Limb (tissue), 2 donors: ENCODE measurements at regions not wholly inside any gene's neighbourhood (a gene's known extent, or its start where the extent isn't known, plus 50 kb on each side); places are given as distances from the start of the nearest gene placed in this dataset.
A peak's percentile ranks its signal among the peaks of the same experiment; 100 is the strongest.

Source experiments
- DNase-seq, 2 donors: peaks; one replicate each; pipeline ENCODE4 v3.0.0-alpha.2; 2016; ENCODE audit errors: extremely low spot score in 2 of 2

DNA sequence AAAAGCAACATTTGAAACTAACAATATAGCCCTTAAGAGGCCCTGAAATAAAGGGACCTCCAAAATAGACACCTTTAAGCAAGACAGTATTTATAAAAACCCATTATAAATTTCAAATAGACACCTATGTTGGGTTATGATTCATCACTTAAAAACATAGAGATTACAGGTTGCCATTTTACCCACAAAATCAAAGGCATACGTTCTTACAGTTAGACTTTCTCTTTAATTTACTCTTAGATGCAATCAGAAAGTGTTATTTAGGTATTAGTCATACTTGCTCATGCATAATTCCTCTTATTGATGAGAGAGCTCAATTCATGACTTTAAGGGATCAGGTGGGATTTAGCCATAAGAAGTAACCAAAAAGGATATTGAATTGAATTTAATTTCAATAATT lies 51.5 kb upstream of the TMEM200A start:
- DNase-seq, result no peak

DNA sequence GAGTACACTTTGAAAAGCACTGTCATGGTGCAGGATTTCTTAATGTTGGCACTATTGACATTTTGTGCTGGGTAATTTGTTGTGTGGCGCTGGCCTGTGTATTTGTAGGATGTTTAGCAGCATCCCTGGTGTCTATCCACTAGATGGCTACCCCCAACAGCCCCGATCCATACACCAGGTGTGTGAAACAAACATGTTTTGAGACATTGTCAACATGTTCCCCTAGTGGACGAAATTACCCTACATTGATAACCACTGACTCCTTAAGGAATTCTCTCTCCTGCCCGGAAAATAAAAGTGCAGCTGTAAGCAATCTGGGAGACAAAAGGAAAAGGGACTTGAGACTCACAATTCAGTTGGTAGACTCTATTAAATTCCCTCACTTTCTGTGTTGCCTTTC lies 52.6 kb upstream of the TMEM200A start:
- no peak for DNase-seq

DNA sequence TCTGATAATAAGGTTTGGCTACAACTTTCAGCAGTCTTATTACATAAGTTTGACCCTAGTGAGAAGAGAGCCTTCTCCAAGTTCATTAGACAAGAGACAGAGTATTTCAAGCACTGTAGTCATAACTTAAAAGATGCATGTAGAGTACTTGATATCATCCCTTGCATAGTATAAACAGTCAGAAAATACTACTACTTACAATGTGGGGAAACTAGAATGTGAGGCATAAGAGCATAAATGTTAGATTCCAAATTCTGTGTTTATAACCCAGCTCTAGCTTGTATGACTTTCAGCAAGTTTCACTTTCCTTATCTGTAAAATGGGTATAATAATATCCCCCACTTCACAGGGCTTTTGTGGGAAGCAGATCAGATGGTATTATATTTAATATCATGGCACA lies 56.8 kb upstream of the TMEM200A start:
- DNase-seq, result no peak

DNA sequence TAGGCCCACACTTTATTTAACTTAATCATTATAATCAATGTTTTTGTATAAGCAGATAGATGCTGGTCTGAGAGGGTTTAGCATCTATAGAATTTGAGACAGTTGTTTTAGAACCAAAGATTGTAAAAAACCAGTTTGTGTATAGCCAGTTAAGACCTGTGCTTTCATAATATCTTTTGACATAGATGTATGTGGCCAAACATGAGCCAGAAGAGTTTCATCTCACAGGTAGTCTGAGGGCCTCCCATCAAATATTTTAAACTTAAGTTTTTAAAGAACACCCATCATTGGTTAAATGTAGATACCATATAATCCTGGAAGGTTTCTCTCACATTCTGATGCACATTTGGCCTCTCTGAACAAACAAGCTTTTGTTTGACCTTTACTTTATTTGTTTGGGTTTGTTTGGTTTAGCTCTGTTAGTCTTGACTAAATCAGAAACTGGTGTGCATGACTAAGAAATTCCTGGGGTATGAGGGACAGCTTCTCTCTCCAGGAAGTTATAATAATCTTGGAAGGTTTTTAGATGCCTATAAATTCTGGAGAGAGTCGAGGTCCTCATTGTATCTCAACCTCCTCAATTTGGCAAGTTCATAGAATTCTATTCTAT lies 58.0 kb upstream of the TMEM200A start:
- no peak for DNase-seq

DNA sequence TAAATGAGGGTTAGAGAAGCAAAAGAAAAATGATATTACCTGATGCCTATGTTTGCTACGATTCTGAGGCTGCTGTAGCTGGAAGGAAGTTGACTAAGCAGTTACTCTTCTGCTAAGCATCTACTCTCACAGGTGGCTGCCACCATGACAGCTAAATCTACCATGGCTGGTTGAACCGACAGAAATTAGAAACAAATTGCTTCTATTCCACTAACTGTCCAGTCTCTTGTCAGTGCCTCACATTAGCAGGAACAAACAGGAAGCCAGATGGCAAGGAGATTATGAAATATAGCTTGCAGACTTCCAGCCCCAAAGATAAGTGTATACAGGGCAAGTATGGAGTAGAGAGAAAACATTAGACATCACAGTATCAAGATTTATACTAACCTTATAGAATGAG lies 59.4 kb upstream of the TMEM200A start:
- DNase-seq, result no peak

DNA sequence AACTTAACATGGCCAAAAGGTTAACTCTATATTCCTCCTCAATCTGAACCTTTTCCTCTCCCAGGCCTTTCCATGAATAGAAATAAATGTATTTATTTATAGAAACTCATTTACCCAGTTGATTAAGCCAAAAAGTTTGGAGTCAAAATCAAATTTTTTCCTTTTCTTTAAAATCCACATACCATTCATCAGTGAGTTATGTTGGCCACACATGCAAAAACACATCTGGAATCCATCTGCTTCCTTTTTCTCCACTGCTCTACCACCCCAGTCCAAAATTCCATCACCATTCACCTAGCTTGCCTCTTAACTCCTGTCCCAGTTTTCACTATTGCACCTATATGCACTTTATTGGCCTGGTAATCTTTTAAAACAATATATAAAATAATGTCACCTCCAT lies 62.4 kb upstream of the TMEM200A start:
- DNase-seq, result peak in 1 of 2 donors; percentile 40

DNA sequence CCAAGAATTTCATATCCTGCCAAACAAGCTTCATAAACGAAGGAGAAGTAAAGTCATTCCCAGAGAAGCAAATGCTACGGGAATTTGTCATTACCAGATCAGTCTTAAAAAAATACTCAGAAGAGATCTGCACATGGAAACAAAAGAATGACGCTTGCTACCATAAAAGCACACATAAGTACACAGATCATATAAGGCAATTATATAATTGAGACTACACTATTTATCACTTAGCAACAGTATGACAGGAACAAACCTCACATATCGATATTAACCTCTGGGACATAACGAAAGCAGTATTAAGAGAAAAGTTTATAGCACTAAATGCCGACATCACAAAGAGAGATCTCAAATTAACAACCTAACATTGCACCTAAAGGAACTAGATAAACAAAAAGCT lies 67.6 kb upstream of the TMEM200A start:
- no peak for DNase-seq

DNA sequence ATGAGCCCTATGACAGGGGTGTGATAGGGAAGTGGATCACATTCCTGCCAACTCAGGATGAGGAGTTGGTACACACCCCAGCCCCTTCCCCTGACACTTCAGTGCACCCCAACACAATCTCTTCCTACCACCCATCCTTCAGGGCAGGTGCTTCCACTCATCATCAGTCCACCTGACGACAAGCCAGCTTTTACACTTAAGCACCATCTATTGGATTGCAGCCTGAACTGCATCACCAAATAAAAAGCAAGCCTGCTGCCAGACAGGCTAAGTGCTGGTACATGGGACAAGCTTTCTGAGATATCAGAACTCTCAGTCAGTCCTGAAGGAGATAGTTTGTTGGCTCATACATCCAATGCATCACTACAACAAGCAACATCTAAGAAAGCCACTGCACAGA lies 69.0 kb upstream of the TMEM200A start:
- no peak for DNase-seq

DNA sequence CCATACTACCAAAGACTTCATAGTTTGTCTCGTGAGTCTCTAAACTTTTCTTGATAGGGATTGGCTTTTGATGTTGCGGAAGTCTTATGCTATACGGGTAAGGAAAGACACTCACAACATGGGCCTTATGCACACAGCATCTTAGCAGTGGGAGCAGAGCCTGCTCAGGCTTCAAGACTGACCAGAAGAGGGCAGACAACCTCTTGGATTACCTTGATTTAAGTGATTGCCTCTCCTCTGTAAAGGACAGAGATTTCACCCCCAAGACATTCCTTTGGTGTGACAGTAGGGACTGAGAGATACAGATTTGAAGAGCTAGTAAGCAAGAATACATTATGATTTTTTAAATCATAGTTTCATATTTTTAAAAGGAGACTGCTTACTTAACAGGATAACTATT lies 71.0 kb upstream of the SAMD3 start:
- DNase-seq, result no peak

DNA sequence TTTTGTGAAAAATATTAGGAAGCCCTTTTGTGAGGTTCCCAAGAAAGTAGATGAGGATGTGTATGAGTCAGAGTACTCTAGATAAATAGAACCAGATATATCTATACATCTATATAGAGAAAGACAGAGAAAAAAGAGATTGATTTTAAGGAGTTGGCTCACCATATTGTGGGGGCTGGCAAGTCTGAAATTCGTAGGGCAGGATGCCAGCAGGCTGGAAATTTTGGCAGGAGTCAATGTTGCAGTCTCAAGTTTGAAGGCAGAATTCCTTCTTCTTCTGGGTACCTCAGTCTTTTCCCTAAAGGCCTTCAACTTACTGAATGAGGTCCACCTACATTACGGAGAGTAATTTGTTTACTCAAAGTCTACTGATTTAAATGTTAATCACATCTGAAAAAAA lies 65.3 kb upstream of the SAMD3 start:
- DNase-seq, result no peak

DNA sequence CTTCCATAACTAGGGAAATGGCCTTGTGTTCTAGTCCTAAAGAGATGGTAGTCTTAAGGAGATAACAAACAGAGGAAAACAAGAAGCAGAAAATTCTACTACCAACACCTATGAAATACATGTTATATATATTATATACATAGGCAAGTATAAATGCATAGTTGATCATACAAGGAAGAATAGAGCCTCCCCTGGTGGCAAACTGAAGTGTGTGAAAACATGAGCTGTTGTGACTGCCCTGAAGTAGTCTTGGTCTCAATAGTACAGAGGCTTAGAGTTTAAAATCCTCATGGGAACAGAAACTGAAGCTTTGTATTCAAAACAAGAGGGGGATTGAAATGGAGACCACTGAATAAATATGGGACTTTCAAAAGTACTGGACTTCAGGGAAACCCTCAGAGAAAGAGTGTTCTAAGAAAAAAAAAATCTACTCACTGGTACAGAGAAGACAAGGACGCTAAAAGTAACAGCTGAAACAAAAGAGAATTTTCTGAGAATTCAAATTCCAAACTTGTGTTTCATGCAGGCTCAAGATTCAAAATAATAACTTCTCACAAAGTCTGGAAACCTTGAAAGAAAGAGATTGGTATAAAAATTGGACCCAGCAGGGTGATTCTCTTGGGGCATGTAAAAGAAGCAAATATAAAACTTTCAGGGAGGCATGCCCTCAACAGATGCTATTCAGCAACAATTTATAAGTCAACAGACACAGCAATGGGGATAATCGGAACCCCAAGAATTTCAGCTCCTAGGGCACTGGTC lies 59.7 kb upstream of the SAMD3 start:
- no peak for DNase-seq

DNA sequence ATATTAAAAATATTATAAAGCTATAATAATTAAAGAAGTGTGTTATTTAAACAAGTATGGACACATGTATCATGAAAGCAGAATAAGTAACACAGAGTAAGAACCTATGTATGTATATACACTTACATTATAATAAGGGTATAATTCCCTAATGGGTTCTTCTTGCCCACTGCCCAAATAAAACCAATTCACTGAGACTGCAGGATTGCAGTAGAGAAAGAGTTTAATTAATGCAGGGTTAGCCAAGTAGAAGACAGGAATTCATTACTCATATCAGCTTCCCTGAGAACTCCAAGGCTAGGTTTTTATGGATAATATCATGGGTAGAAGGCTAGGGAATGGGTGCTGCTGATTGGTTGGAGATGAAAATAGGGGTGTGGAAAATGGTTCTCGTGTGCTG lies 53.8 kb upstream of the SAMD3 start:
- no peak for DNase-seq

DNA sequence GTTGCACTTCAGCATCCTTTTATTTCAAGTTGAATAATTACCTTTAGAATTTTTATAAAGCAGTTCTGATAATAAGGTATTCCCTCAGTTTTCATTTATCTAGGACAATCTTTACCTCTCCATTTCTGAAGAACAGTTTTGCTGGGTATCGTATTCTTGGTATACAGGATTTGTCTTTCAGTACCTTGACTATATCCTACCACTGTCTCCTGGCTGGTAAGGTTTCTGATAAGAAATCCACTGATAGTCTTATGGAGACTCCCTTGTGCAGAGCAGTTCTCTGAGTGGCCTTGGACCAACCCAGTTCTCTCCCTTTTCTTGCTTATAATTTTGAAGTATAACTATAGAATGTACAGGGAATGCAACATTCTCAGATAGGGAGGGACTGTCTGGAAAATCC lies 51.3 kb upstream of the SAMD3 start:
- no peak for DNase-seq
